NCI-H69 (cell line): ENCODE measurements at regions not wholly inside any gene's neighbourhood (a gene's known extent, or its start where the extent isn't known, plus 50 kb on each side); places are given as distances from the start of the nearest gene placed in this dataset.

ENCODE experiments used
- DNase-seq: peaks from one replicate; lab custom pipeline; 2025; lab: John Stamatoyannopoulos, UW

DNA sequence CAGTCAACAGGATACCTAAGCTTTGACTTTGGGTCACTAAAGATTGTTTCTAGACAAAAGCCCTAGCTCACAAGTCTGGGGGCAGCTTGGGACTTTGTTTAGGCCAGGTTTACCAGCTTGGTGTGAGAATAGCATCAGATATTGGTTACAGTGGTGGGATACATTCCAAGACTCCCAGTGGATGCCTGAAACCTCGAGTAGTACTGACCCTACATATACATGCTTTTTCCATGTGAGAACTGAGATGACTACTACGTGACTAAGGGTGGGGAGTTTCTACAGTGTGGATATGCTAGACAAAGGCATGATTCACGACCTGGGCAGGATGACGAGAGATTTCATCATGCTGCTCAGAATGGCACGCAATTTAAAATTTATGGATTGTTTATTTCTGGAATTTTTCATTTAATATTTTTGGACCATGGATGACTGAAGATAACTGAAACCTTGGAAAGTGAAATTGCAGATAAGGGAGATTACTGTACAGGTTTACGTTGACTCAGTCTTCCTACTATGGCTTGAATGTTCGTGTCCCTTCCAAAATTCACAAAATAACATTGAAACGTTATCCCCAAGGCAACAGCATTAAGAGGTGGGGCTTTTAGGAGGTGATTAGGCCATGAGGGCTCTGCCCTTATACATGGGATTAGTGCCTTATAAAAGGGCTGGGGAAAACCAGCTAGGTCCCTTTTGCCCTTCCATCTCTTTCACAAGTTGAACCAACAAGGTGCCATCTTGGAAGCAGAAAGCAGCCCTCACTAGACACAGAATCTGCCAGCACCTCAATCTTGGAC lies 50.2 kb upstream of the CTAGE1 start:
- no peak for DNase-seq

DNA sequence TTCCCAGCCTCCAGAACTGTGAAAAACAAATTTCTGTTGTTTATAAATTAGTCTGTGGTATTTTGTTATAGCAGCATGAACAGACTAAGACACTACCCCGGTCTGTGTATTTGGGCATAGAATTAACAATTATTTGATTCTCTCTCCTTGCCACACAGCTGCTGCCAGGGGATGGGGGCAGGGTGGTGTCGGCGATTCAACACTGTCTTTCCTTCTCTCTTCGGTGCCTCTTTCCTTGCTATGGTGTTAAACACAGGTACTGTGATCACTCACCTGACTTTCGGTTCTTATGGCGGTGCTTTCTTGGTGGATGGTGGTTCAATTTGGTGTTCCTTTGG lies 50.8 kb upstream of the CTAGE1 start:
- no peak for DNase-seq

DNA sequence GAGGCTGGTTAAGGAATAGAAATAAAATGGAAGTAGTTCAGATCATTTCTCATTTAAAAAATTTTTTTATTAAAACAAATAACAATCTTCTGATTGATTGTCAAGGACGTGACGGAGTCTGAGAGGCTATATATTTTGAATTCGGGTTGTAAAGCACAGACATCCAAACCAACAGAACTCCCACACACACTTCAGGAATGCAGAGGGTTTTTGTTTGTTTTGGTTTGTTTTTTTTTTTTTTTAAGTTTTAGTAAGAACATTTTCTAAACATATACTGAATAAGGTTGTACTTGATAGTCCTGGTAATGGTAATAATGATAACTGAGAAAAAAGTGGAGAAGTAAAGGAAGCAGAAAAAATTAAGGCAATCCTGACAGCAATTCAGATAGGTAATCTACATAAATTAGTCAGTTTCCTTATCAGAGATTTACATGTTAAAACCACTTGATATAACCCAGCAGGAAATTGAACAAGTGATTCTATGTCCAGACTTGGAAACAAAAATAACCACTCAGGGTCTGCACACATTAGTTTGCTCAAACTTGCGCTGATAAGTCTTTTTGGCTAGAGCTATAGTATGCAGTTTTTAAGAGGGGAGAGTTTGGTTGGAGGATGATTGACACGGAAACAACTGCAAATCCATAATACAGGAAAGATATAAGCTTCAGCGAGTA lies 51.5 kb upstream of the CTAGE1 start:
- DNase-seq = no peak

DNA sequence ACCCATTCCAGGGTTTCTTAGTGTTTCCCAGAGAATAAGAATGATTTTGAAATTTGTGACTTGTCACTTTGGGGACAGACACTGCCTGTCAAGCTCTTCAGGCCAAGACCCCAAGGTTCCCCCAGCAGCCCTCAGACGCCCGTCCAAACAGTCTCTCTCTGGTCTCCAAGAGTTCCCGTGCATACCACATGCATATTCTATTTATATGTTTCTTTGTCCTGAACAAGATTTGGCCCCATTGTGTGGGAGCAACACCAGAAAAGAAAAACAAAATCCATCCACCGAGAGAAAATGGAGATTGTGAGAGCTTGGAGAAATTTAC lies 52.2 kb upstream of the CTAGE1 start:
- no peak for DNase-seq

DNA sequence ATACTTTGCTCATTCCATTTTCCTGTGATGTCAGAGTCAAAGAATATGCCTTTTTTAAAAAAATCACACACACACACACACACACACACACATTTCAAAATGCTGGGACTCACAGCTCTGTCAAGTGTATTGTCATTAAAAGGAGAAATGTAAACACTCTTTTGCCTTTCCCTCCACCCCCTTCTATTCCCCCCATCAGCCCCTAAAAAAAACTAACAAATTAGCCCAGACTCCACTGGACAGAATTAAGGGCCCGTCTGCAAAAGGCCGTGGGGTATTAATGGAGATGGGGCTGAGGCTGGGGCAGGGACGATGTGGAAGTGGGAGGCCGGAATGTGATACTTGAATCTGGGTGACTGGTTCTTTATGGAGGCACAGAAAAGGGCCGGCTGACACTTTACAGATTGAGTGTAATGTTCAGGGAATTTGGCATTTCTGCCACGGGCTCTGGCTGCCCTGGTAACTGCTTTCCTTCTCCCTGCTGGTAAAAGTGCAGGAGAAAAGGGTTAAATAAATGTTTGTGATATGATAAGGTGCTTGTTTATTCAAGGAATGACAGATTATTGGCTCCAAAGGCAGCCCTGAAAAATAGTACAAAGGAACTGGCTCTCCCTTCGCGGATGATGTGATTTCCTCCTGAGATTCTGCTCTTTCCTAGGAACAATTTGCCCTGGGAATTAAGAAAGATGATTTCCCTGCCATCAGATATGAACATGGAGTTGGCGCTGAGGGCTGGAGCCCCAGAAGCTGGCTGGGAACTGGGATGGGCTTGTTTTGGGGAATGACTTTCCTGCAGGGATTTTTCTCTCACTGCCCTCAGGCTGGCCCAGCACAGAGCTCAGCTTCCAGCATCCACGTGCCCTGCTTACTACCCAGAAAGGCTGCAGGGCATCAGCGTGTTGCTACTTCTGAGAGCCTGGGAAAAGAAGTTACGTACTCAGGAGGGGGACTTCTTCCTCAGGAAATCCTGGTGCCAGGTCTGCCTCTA lies 52.8 kb upstream of the CTAGE1 start:
- no peak for DNase-seq

DNA sequence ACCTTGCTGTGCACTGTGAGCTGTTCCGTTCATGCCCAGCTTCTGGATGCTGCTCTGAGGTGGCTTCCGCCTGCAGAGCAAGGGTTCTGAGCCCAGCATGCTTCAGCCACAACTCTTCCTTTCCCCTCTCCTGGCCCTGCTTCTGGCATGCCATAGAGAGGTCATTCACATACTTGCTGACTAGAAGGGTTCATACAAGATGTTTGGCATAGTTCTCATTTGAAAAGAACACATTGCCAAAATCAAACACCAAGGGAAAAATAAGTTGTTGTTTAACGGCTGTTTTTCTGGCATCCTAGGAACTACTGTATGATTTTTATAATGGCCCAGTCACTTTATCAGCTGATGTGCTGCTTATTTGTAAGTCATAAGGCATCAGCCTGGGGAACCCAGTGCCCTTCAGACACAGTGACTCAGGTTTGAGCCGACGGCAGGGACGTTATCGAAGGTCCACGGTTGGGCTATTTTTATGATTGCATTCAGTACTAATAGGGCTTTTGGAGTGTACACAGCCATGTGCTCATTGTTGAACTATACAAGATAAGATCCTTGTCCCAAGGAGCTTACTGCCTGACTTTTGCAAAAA lies 53.9 kb upstream of the CTAGE1 start:
- DNase-seq = no peak

DNA sequence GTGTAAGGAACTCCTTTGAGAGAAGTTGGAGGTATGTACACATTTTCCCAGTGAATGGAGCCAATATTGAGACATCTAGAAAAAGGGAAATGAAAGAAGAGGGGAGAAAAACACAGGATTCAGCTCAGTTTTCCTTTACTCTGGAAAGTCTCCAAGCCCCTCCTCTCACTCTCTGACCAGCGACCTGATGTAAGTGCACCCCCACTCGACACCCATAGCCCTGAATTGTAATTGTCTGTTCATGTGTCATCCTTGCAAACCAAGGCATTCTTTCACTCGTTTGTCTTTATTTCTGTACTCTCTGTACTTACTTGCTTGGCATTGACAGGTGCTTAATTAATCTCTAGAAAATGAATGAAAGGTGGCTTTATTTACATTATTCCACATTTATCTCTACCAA lies 55.7 kb upstream of the CTAGE1 start:
- DNase-seq = no peak

DNA sequence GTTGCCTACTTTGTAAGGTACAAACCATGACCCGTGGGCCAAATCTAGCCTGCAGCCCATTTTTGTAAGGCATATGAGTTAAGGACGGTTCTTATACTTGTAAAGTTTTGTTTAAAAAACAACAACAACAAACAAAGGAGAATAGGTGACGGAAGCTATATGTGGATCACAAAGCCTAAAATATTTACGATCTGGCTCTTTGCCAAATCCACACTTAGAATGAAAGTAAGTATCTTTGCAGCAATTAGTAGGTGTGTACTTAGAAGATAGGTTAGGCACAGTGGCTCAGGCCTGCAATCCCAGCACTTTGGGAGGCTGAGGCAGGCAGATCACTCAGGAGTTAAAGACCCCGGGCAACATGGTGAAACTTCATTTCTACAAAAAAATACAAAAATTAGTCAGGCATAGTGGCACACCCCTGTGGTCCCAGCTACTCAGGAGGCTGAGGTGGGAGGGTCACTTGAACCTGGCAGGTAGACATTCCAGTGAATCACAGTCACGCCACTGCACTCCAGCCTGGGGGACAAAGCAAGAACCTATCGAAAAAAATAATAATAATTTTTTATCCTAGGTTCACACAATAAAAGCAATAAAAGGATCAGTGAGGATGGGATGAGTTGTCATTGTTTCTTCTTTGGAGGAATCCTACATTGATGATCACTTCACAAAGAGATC lies 57.8 kb upstream of the CTAGE1 start:
- DNase-seq = no peak

DNA sequence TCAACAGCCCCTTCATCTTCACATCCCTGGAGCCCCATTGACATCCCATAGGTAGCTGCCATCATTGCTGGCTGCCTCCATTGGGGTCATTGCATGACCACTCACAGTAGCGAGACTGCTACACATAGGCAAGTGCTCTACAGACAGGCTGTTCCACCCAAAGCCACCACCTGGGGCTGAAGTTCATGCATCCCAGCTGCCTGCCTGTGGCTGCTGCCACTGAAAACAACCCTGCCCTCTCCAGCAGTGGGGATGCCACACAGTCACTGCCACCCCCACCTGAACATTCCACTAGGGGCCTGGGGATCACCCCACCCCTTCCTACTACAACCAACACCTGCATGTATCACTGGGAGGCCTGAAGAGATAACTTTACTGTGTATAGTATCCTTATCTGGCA lies 59.5 kb upstream of the CTAGE1 start:
- no peak for DNase-seq

DNA sequence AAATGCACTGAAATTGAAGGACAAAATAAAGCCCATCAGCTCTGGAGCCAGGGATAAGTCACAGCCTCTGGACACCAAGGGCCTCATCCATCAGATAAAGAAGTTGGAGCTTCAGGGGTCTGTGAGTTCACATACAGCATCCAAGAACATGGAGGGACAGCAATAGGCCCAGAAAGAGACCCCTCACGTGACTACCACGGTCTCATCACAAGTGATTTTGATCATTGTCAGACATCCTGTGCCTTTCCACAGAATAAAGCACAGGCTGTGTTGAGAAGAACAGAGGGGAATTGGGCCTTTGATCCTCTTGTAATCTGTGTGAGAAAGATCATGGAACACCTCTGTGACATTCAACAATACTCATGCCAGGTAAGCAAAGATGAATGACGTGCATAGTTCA lies 65.2 kb upstream of the CTAGE1 start:
- DNase-seq = no peak

DNA sequence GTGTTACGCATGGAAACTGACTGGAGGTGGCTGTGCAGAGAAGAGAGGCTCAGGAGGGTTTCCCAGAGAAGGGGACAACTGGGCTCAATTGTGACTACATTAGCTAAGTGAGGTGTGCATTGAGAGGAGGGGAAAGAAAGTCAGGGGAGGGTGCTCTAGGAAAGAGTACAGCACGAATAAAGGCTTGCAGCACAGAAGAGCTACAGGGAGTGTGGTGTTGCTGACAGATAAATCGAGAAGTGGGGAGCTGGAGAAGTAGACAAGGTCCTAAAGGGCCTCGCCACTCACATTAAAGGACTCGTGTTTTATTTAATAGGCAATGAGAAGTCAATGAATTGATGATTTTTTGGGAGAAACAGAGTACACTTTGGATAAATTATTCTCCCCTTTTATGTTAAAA lies 65.7 kb upstream of the CTAGE1 start:
- no peak for DNase-seq

DNA sequence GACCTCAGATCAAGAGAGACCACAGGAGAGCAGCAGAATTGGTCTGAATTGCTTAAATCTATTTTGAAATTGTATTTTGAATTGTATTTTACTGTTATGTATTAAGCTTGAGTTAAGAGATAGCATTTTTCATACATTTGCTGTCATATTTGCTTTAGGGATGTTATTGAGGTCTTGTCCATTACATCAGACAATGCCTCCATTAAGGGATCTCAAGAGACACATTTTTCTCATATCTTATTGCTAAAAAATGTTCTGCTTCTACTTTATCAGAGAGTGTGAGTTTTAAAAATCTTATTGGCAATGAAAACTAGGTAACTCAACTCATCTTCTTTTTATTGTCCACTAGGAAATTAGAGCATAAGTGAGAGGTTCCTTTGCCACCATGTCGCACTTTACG lies 66.8 kb upstream of the CTAGE1 start:
- no peak for DNase-seq

DNA sequence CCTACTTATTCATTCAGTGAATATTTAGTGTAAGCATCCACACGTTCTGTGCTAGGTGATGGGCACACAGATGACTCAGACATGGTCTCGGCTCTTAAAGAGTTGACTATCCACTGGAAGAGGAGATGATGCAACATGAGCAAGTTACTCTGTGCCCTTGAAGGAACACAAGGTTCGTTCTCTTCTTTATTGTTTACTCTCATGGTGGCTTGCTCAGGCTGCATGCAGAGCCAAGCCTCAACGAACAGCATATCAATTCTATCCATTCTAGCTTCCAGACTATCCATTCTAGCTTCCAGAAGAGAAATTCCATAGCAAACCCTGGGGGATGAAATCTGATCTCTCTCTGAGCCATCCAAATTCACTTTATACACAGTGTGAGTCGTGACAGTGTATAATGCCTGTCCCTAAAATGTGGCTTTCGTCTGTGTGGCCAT lies 68.1 kb upstream of the CTAGE1 start:
- DNase-seq = no peak

DNA sequence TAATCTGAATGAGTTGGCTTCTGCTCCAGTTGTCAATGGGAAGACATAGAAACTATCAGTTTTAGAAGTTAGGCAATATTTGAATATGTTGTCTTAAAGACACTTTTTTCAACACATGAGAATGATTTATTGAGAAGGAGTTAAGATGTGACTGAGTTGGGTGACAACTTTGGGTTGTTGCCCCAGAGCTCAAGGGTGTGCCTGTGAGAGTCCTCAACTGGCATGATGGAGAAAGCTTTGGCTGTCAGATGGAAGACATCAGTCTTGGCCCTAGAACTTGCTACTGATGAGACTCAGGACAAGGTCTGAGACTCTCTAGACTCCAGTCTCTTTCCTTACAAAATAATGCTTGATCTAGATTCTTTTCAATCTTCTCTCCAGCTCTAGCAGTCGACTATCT lies 69.0 kb upstream of the CTAGE1 start:
- DNase-seq = no peak

DNA sequence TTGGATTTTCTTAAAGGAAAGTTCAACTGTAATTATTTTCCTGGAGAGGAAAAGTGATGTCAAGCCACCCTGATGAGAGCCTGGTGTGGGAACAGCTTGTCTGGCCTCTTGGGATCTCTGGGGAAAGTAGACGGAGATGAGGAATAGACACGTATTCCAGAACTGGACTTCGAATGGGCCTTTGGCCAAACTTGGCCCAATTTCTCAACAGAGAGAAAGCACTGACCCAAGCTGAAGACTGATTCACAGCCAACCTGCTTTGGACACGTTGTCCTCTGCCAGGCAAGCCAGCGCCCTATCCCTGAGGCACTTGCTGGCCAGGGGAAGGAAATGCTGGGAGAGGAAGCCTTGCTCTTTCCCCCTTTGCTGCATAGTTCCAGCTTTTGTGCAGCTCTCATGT lies 70.8 kb upstream of the CTAGE1 start:
- DNase-seq = no peak

DNA sequence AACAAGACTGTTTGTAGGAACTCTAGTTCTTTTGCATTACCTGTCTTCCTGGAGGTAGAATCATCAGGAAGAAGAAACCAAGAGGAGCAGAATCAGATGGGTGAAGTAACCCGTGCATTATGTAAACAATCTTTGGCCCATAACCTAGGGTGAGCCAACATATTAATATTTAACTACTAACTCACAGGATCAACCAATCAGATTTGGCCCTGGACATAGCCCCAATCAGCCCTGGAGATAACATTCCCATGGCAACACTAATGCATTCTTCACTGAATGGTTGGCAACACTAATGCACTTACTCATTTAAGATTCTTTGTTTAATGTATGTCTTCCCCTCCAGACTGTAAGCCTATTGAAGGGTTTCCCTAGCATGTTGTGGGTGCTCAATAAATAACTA lies 72.0 kb upstream of the CTAGE1 start:
- no peak for DNase-seq

DNA sequence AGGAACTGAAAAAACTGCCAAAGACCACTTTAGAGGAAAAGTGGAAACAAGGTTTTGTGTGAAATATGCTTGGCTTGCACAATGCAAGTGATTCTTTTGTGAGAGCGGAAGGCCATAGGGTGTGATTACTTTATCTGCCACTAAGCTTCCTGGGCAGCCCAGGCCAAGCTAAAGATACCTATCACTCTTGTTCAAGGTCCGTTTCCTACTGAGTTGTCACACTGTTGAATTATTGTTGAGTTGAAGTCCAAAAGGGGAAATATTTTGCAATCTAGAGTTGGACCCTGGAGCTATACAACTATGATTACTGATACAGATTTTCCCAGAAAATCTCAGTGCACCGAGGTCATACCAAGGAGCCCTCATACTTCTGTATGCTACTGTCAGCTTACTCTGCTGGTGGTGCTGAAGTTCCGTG lies 72.7 kb upstream of the CTAGE1 start:
- no peak for DNase-seq

DNA sequence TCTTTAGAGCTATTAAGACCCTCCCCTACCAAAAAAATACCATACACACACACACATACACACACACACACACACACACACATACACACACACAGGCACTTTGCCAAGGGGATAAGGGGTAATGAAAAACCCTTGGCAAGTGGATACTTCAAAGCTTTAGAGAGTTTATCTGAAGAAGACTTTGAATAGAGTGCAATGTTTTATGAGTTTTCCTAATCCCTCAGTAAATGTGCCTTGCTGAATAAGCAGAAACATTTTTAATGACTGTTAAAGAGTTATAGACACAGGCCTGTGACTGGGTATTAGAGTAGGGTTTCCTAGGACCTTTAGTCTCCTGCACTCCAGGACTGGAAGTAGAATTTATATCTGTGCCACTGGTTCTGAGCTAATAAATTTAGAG lies 75.5 kb upstream of the CTAGE1 start:
- DNase-seq = no peak

DNA sequence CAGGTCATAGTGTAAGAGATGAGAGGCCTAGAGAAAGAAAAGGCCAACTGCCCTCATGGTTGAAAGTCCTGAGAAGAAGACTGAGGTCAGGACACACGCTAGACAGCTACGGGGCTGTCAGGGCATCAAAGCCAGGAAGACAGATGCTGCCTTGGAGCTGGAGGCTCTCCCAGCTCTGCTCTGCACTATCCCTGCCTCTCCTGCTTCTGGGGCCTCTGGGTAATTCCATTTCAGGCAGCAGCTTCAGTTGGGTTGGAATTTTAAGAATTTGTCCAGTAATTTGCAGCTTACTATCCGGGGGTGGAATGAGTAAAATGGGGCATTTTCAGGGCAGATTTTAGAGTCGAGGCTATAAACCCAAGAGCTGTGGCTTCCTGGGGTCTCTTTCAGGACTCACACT lies 76.2 kb upstream of the CTAGE1 start:
- DNase-seq = no peak

DNA sequence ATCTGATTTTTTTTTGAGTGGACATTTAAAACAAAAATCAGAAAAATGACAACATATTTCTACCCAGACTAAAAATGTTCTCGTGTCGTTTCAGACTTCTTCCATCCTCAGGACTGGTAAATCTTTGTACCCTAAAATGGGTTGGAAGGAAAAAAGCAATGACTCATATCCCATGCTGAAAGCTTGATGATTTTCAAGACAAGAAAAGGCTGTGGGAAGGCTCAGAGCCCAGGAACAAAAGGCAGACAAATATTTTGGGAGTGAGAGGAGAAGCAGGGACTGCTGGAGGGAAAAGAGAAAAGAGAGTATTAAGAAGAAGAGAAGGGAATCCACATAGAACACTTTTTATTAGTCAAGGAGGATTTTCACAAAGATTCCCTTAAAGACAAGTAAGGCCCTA lies 77.1 kb upstream of the CTAGE1 start:
- no peak for DNase-seq

DNA sequence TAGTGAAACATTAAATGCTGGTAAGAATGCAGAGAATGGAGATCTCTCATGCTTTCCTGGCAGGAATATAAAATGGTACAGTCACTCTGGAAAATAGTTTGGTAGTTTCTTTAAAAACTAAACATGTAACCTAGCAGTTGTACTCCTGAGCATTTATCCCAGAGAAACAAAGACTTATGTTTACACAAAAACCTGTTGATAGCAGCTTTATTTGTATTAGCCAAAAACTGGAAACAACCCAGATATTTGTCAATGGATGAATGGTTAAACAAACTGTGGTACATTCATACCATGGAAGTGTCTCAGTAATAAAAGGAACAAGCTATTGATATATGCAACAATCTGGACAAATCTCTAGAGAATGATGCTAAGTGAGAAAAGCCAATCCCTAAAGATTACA lies 81.7 kb upstream of the CTAGE1 start:
- DNase-seq = no peak

DNA sequence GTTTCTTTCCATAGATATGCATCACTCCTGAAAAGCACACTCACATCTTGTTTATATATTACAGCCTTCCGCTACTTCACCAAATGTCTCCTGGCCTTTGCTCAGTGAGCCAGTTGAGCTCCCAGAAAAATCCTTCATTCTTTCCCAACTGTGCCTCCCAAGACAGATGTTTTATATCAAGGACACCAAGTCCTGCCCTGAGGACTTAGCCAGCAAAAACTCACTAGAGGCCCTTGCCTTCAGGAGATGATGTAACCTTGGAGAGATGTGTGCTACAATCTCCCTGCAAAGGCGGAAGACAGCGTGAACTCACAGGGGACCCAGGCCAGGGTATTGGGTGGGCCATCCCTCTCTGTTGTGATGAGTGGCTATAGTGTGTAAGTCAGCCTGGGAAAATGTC lies 86.1 kb upstream of the CTAGE1 start:
- no peak for DNase-seq
